ENCODE measurements at regions not wholly inside any gene's neighbourhood (a gene's known extent, or its start where the extent isn't known, plus 50 kb on each side); places are given as distances from the start of the nearest gene placed in this dataset.

- TF ChIP-seq HNF4G (IDR thresholded peaks at IDR 0.05) (no peak), REST (IDR thresholded peaks at IDR 0.05) (no peak), JUND (IDR thresholded peaks at IDR 0.05) (no peak), MAX (IDR thresholded peaks at IDR 0.05) (no peak), ZBTB33 (IDR thresholded peaks at IDR 0.05) (no peak), CTCF (IDR thresholded peaks at IDR 0.05; ENCODE audit: low read depth, low read length, missing input control) (no peak), SP1 (IDR thresholded peaks at IDR 0.05) (no peak), NR2F2 (IDR thresholded peaks at IDR 0.05) (no peak), GABPA (IDR thresholded peaks at IDR 0.05 in 1 of 2, conservative IDR thresholded peaks at IDR 0.05 in 1 of 2) (no peak), RAD21 (IDR thresholded peaks at IDR 0.05) (no peak), EGR1 (IDR thresholded peaks at IDR 0.05; ENCODE audit: low read depth in 2 of 2) (no peak), RXRA (IDR thresholded peaks at IDR 0.05) (no peak), FOXA2 (IDR thresholded peaks at IDR 0.05) (no peak), HNF4A (conservative IDR thresholded peaks at IDR 0.05) (no peak), YY1 (IDR thresholded peaks at IDR 0.05) (no peak)
- H3K36me3 ChIP-seq (ENCODE audit: control insufficient read depth in 4 of 4, insufficient read depth in 3 of 4, low read depth in 1 of 4, low read length in 3 of 4) = no peaks in the 10 kb centered on the region
- no peaks in the 10 kb centered on the region for H3K4me1 ChIP-seq (ENCODE audit: control insufficient read depth in 4 of 4, insufficient read depth in 4 of 4, low read length in 3 of 4)
- H3K27ac ChIP-seq (ENCODE audit: low read depth in 1 of 2, low read length in 2 of 2) = no peak overlapping the region
- H3K9ac ChIP-seq (ENCODE audit: low read depth in 1 of 2, low read length in 2 of 2) = no peak overlapping the region
- peaks cover 0 to 6% (median 0%) of the 10 kb centered on the region in 4 donors for H3K27me3 ChIP-seq (ENCODE audit: control insufficient read depth in 4 of 4, insufficient read depth in 4 of 4, low read length in 3 of 4)
- no peak overlapping the region for H3K4me3 ChIP-seq (ENCODE audit: low read depth in 1 of 3, low read length in 3 of 3)
- H3K9me3 ChIP-seq (ENCODE audit: control insufficient read depth in 4 of 4, low read length in 3 of 4) = no peaks in the 10 kb centered on the region
- 92% methylated on average over 21 of the region's 21 CpGs for WGBS
- DNase-seq (ENCODE audit: low spot score) = no peak
Measured at GRCh38 chr9:126556560-126557250, 57.0 kb upstream of the LMX1B start.
